Nephron progenitor cell (in vitro differentiated cells): ENCODE measurements at regions not wholly inside any gene's neighbourhood (a gene's known extent, or its start where the extent isn't known, plus 50 kb on each side); places are given as distances from the start of the nearest gene placed in this dataset.

Source experiments
- DNase-seq: peaks from one replicate; pipeline ENCODE4 v3.0.0; 2021
- H3K27ac Mint-ChIP-seq: 2 replicates; pipeline ENCODE4 v1.8.0; 2021; ENCODE audit warnings: mild to moderate bottlenecking, moderate library complexity, mixed read lengths
- H3K27me3 Mint-ChIP-seq: 2 replicates; pipeline ENCODE4 v1.8.0; 2021; ENCODE audit warnings: mild to moderate bottlenecking, low read depth, mixed read lengths; ENCODE audit not compliant: poor library complexity
- H3K36me3 Mint-ChIP-seq: 2 replicates; pipeline ENCODE4 v1.8.0; 2021; ENCODE audit warnings: low read depth, mixed read lengths
- H3K4me1 Mint-ChIP-seq: 2 replicates; pipeline ENCODE4 v1.8.0; 2021; ENCODE audit warnings: mixed read lengths
- H3K4me3 Mint-ChIP-seq: 2 replicates; pipeline ENCODE4 v1.8.0; 2021; ENCODE audit warnings: mild to moderate bottlenecking, moderate library complexity, mixed read lengths
- H3K9me3 Mint-ChIP-seq: 2 replicates; pipeline ENCODE4 v1.8.0; 2021; ENCODE audit warnings: mild to moderate bottlenecking, moderate library complexity, mixed read lengths
- CTCF ChIP-seq: fragments of 200-600 bp; sonication (generic); IDR thresholded peaks from 2 replicates; pipeline ENCODE4 v1.5.0; 2021; ENCODE audit warnings: antibody characterized with exemption

- Mint-ChIP-seq H3K36me3 (no peaks in the 10 kb centered on the region), H3K27me3 (no peaks in the 10 kb centered on the region), H3K4me3 (no peak overlapping the region), H3K27ac (no peak overlapping the region), H3K9me3 (no peaks in the 10 kb centered on the region), H3K4me1 (no peaks in the 10 kb centered on the region)
- no peak for TF ChIP-seq CTCF
- DNase-seq: no peak
Observed at GRCh38 chr2:188189356-188189755, 102.3 kb upstream of the GULP1 start.

- DNase-seq: no peak
- H3K27ac Mint-ChIP-seq: no peak overlapping the region
- TF ChIP-seq CTCF: no peak
- no peaks in the 10 kb centered on the region for H3K27me3 Mint-ChIP-seq
- no peaks in the 10 kb centered on the region for H3K36me3 Mint-ChIP-seq
- no peak overlapping the region for H3K4me3 Mint-ChIP-seq
- H3K4me1 Mint-ChIP-seq: no peaks in the 10 kb centered on the region
- no peaks in the 10 kb centered on the region for H3K9me3 Mint-ChIP-seq
Observed at GRCh38 chr2:188193230-188193629, 98.4 kb upstream of the GULP1 start.

GRCh38 chr2:188196343-188197008 lies 95.2 kb upstream of the GULP1 start:
- no peak overlapping the region for H3K4me3 Mint-ChIP-seq
- H3K27ac Mint-ChIP-seq: peak overlapping the region; percentile 21
- DNase-seq: no peak
- H3K27me3 Mint-ChIP-seq: no peaks in the 10 kb centered on the region
- TF ChIP-seq CTCF: no peak
- H3K4me1 Mint-ChIP-seq: no peaks in the 10 kb centered on the region
- H3K9me3 Mint-ChIP-seq: no peaks in the 10 kb centered on the region
- H3K36me3 Mint-ChIP-seq: no peaks in the 10 kb centered on the region

- TF ChIP-seq CTCF: no peak
- Mint-ChIP-seq H3K4me3 (no peak overlapping the region), H3K36me3 (no peaks in the 10 kb centered on the region), H3K9me3 (no peaks in the 10 kb centered on the region), H3K27me3 (no peaks in the 10 kb centered on the region), H3K4me1 (peaks cover 9% of the 10 kb centered on the region), H3K27ac (peak overlapping the region; percentile 3)
- DNase-seq: no peak
Observed at GRCh38 chr2:188199716-188200128, 92.0 kb upstream of the GULP1 start.

- Mint-ChIP-seq H3K9me3 (no peaks in the 10 kb centered on the region), H3K4me3 (no peak overlapping the region), H3K27me3 (no peaks in the 10 kb centered on the region), H3K27ac (no peak overlapping the region), H3K36me3 (no peaks in the 10 kb centered on the region), H3K4me1 (peaks cover 25% of the 10 kb centered on the region)
- DNase-seq: no peak
- TF ChIP-seq CTCF: no peak
Observed at GRCh38 chr2:188201639-188202038, 90.0 kb upstream of the GULP1 start.

- Mint-ChIP-seq H3K4me1 (peaks cover 28% of the 10 kb centered on the region), H3K36me3 (no peaks in the 10 kb centered on the region), H3K9me3 (no peaks in the 10 kb centered on the region), H3K4me3 (no peak overlapping the region), H3K27ac (no peak overlapping the region), H3K27me3 (no peaks in the 10 kb centered on the region)
- TF ChIP-seq CTCF: no peak
- no peak for DNase-seq
Observed at GRCh38 chr2:188202777-188203176, 88.9 kb upstream of the GULP1 start.
